Kidney epithelial cell (primary cell): ENCODE measurements at regions not wholly inside any gene's neighbourhood (a gene's known extent, or its start where the extent isn't known, plus 50 kb on each side); places are given as distances from the start of the nearest gene placed in this dataset.

Source experiments
- DNase-seq: peaks from one replicate; pipeline ENCODE4 v3.0.0-alpha.2; 2010; ENCODE audit warnings: low read depth
- H3K27me3 ChIP-seq: 2 replicates; pipeline ENCODE4 v1.6.0; 2011; ENCODE audit warnings: low read length; ENCODE audit not compliant: control insufficient read depth, insufficient read depth
- H3K36me3 ChIP-seq: 2 replicates; pipeline ENCODE4 v1.5.1; 2011; ENCODE audit warnings: low read length; ENCODE audit not compliant: control insufficient read depth, insufficient read depth
- H3K4me3 ChIP-seq: 2 replicates; pipeline ENCODE4 v1.5.1; 2011; ENCODE audit warnings: low read depth, mild to moderate bottlenecking, control low read depth, low read length
- CTCF ChIP-seq: IDR thresholded peaks from 2 replicates; pipeline ENCODE4 v1.5.1; 2011; ENCODE audit warnings: mild to moderate bottlenecking, moderate library complexity, low read length, control low read depth, inconsistent platforms; ENCODE audit not compliant: insufficient read depth, poor library complexity, severe bottlenecking

- no peaks in the 10 kb centered on the region for H3K27me3 ChIP-seq
- H3K36me3 ChIP-seq = no peaks in the 10 kb centered on the region
- no peak for TF ChIP-seq CTCF
- no peak for DNase-seq
- H3K4me3 ChIP-seq = no peak overlapping the region
These were observed 401.6 kb downstream of the VRK1 start for GRCh38 chr14:97198813-97199212.

DNA sequence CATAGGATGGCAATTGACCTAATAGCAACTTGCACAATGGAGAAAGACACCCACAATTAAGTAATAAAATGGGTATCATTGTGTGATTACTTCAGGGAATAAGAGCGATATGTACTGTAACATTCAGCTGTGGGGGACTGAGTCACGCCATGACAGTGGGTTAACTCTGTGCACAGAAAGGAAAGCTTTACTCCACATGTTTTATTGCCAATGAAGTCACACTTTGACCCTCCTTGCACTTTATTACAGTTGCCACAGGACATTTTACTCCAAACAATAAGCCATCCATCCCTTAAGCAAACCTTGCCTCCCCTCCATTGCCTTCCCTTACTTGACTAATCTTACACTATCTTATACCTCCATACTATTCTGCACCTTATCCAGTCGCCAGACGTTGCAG, 403.1 kb downstream of the VRK1 start:
- no peaks in the 10 kb centered on the region for H3K27me3 ChIP-seq
- DNase-seq = no peak
- H3K4me3 ChIP-seq = no peak overlapping the region
- no peaks in the 10 kb centered on the region for H3K36me3 ChIP-seq
- TF ChIP-seq CTCF = no peak

- no peaks in the 10 kb centered on the region for H3K36me3 ChIP-seq
- no peak for DNase-seq
- no peak for TF ChIP-seq CTCF
- H3K4me3 ChIP-seq = no peak overlapping the region
- H3K27me3 ChIP-seq = no peaks in the 10 kb centered on the region
These were observed 409.7 kb downstream of the VRK1 start for GRCh38 chr14:97206916-97207315.

DNA sequence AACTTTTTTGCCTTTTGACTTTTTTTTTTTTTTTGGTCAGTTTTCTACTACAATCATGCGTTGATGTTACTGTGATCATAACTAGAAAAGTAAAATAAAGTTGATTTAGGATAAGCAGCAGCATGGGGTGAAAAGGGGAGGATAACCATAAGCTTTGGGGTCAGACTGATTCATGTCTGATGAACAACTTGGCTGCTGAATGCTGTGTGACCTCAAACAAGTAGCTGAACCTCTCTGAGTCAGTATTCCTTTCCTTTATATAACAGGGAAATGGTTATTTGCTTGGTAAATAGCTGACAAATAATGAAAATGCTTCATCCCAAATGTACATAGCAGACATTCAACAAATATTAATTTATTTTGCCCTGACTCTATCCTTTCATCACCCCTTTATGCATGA, 413.0 kb downstream of the VRK1 start:
- Histone ChIP-seq H3K27me3 (no peaks in the 10 kb centered on the region), H3K36me3 (no peaks in the 10 kb centered on the region), H3K4me3 (no peak overlapping the region)
- DNase-seq = no peak
- TF ChIP-seq CTCF = no peak

DNA sequence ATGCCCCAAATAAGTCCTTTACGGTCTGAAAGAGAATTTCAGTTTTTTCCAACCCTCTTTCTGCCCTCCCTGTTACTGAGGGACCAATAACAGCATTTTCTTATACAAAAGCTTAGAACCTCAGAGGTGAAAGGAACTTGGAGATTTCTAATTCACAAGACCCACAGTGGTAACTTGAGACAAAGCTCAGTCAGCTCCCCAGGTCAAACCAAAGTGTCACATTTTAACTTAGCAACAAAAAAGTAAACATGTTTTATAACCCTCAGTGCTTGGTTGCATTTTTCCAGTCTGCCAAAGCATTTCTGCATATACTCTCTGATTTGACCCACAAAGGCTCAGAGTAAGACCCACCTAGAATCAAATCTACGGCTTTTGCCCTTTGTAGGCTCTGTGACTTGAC, 415.2 kb downstream of the VRK1 start:
- Histone ChIP-seq H3K4me3 (no peak overlapping the region), H3K36me3 (no peaks in the 10 kb centered on the region), H3K27me3 (peaks cover 1% of the 10 kb centered on the region)
- DNase-seq = no peak
- no peak for TF ChIP-seq CTCF

DNA sequence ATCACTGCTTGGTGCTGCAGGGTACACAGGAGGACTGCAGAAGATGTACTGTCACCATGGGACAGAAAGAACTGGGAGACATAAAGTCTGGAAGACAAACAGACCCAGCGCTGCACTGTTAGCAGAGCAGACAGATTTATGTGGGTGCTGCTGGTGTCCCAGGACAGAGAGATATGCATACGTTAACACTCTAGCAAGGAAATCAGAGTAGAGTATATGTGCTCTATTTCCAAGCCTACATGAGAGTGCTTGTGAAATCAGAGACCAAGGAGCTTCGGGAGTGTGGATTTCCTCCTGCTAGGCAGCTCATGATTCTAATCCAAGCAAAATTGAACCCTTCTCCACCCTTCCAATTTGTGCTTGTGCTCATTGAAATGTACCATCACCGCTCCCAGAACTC, 416.5 kb downstream of the VRK1 start:
- peaks cover 5% of the 10 kb centered on the region for H3K27me3 ChIP-seq
- no peak overlapping the region for H3K4me3 ChIP-seq
- no peak for TF ChIP-seq CTCF
- H3K36me3 ChIP-seq = no peaks in the 10 kb centered on the region
- no peak for DNase-seq
